Naive thymus-derived CD4-positive, alpha-beta T cell (primary cell): ENCODE measurements at regions not wholly inside any gene's neighbourhood (a gene's known extent, or its start where the extent isn't known, plus 50 kb on each side); places are given as distances from the start of the nearest gene placed in this dataset.

Experiments used
- ATAC-seq: fragments of 150-1000 bp; cut with Tn5 transposase; 2 replicates; pipeline ENCODE4 v1.10.0; 2021; ENCODE audit warnings: mild to moderate bottlenecking, moderate library complexity
- CTCF ChIA-PET: fragments of 350-600 bp; sonication (Branson Sonifier 250); formaldehyde crosslinking; loops from one replicate; lab custom pipeline; 2021; ENCODE audit warnings: antibody characterized with exemption; lab: Charles Lee
- POLR2A ChIA-PET: fragments of 350-600 bp; sonication (Branson Sonifier 250); formaldehyde crosslinking; loops from one replicate; lab custom pipeline; 2021; ENCODE audit warnings: antibody characterized with exemption, inconsistent platforms; lab: Charles Lee
- DNase-seq, 9 donors: peaks; one replicate each; pipeline versions ENCODE4 v3.0.0 to v3.0.0-alpha.2; 2020 to 2022; ENCODE audit warnings: mixed read lengths in 1 of 9
- H3K27ac ChIP-seq: one replicate; pipeline ENCODE4 v1.7.0; 2013; ENCODE audit warnings: mild to moderate bottlenecking, low read depth, low read length, moderate library complexity
- H3K27me3 ChIP-seq, 2 donors: one replicate each; pipeline ENCODE4 v1.7.0; 2013; ENCODE audit warnings: low read length in 2 of 2, mild to moderate bottlenecking in 2 of 2, moderate library complexity in 2 of 2; ENCODE audit not compliant: control insufficient read depth in 2 of 2, insufficient read depth in 2 of 2
- H3K36me3 ChIP-seq, 3 experiments: 1 replicate in 2 of 3; 2 replicates in 1 of 3; pipeline ENCODE4 v1.7.0; 2013; ENCODE audit warnings: low read length in 3 of 3, mild to moderate bottlenecking in 3 of 3, moderate library complexity in 1 of 3; ENCODE audit not compliant: insufficient read depth in 3 of 3, control insufficient read depth in 2 of 3
- H3K4me1 ChIP-seq, 2 donors: one replicate each; pipeline ENCODE4 v1.7.0; 2013; ENCODE audit warnings: low read length in 2 of 2, mild to moderate bottlenecking in 2 of 2, moderate library complexity in 1 of 2; ENCODE audit not compliant: control insufficient read depth in 2 of 2, insufficient read depth in 2 of 2
- H3K4me3 ChIP-seq: 2 replicates; pipeline ENCODE4 v1.7.0; 2013; ENCODE audit warnings: mild to moderate bottlenecking, low read length
- H3K9me3 ChIP-seq, 3 experiments: 1 replicate in 2 of 3; 2 replicates in 1 of 3; pipeline ENCODE4 v1.7.0; 2013; ENCODE audit warnings: low read length in 3 of 3; ENCODE audit not compliant: control insufficient read depth in 2 of 3
- H3K27ac Mint-ChIP-seq, 9 donors: one replicate each; pipeline ENCODE4 v1.8.0; 2020 to 2022; ENCODE audit warnings: mixed read lengths in 9 of 9, mild to moderate bottlenecking in 8 of 9, moderate library complexity in 5 of 9, inconsistent platforms in 2 of 9
- H3K27me3 Mint-ChIP-seq, 5 donors: one replicate each; pipeline ENCODE4 v1.8.0; 2021 to 2022; ENCODE audit warnings: mixed read lengths in 5 of 5, mild to moderate bottlenecking in 1 of 5
- H3K36me3 Mint-ChIP-seq, 5 donors: one replicate each; pipeline ENCODE4 v1.8.0; 2020 to 2022; ENCODE audit warnings: mixed read lengths in 5 of 5, mild to moderate bottlenecking in 3 of 5, inconsistent platforms in 1 of 5
- H3K4me1 Mint-ChIP-seq, 7 donors: one replicate each; pipeline ENCODE4 v1.8.0; 2020 to 2022; ENCODE audit warnings: mixed read lengths in 7 of 7, mild to moderate bottlenecking in 3 of 7, inconsistent platforms in 1 of 7
- H3K4me3 Mint-ChIP-seq, 10 donors: one replicate each; pipeline ENCODE4 v1.8.0; 2020 to 2022; ENCODE audit warnings: mild to moderate bottlenecking in 10 of 10, mixed read lengths in 10 of 10, moderate library complexity in 6 of 10, inconsistent platforms in 2 of 10
- H3K9me3 Mint-ChIP-seq, 11 donors: one replicate each; pipeline ENCODE4 v1.8.0; 2020 to 2022; ENCODE audit warnings: mixed read lengths in 11 of 11, mild to moderate bottlenecking in 4 of 11, inconsistent platforms in 1 of 11, moderate library complexity in 1 of 11
- intact Hi-C, 2 donors: fragments of 100-400 bp; cut with micrococcal nuclease; formaldehyde crosslinking; loops; one replicate each; pipeline ENCODE4 v1.15.1; 2023

GRCh38 chr21:29413683-29414082 is 115.0 kb downstream of the BACH1 start:
- Histone ChIP-seq H3K27ac (no peak overlapping the region), H3K4me3 (no peak overlapping the region), H3K4me1 (no peaks in the 10 kb centered on the region), H3K36me3 (no peaks in the 10 kb centered on the region), H3K9me3 (no peaks in the 10 kb centered on the region), H3K27me3 (no peaks in the 10 kb centered on the region)
- POLR2A ChIA-PET = no interaction called here
- ATAC-seq (no peak), DNase-seq (no peak)
- peak overlapping the region in 1 of 9 donors; percentile 46 for H3K27ac Mint-ChIP-seq
- intact Hi-C loops = no loop called here
- no peaks in the 10 kb centered on the region for H3K27me3 Mint-ChIP-seq
- peaks cover 0 to 20% (median 10%) of the 10 kb centered on the region in 5 donors for H3K36me3 Mint-ChIP-seq
- peaks cover 0 to 12% (median 1%) of the 10 kb centered on the region in 7 donors for H3K4me1 Mint-ChIP-seq
- H3K9me3 Mint-ChIP-seq = peaks cover 0 to 4% (median 0%) of the 10 kb centered on the region in 11 donors
- H3K4me3 Mint-ChIP-seq = no peak overlapping the region
- CTCF ChIA-PET = no interaction called here

DNA sequence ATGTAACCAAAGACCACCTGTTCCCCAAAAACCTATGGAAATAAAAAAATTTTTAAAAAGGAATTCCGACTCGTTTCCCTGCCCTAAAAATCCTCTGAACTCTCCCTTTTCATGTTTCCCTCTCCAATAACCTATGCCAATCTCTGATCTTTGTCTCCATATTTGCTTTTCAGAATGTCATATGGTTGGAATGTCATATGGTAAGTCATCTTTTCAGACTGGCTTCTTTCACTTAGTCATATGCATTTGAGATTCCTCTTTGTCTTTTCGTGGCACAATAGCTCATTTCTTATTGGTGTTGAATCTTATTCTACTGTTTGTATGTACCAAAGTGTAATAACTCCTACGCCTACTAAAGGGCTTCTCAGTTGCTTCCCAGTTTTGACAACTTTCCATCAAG is 117.5 kb downstream of the BACH1 start:
- ChIA-PET CTCF (no interaction called here), POLR2A (no interaction called here)
- no peaks in the 10 kb centered on the region for H3K27me3 ChIP-seq
- intact Hi-C loops = no loop called here
- Mint-ChIP-seq H3K27me3 (no peaks in the 10 kb centered on the region), H3K27ac (no peak overlapping the region), H3K9me3 (peaks cover 0 to 4% (median 0%) of the 10 kb centered on the region in 11 donors), H3K4me3 (no peak overlapping the region), H3K36me3 (peaks cover 0 to 19% (median 10%) of the 10 kb centered on the region in 5 donors), H3K4me1 (peaks cover 0 to 20% (median 5%) of the 10 kb centered on the region in 7 donors)
- no peak for ATAC-seq
- no peak overlapping the region for H3K4me3 ChIP-seq
- H3K27ac ChIP-seq = no peak overlapping the region
- no peaks in the 10 kb centered on the region for H3K36me3 ChIP-seq
- no peak for DNase-seq
- H3K9me3 ChIP-seq = no peaks in the 10 kb centered on the region
- H3K4me1 ChIP-seq = no peaks in the 10 kb centered on the region

GRCh38 chr21:29418813-29419212 is 120.1 kb downstream of the BACH1 start:
- ATAC-seq = no peak
- Mint-ChIP-seq H3K4me3 (peak overlapping the region in 3 of 10 donors; percentile 39 to 54 (median 41)), H3K36me3 (peaks cover 0 to 15% (median 3%) of the 10 kb centered on the region in 5 donors), H3K4me1 (peaks cover 0 to 31% (median 5%) of the 10 kb centered on the region in 7 donors), H3K27me3 (no peaks in the 10 kb centered on the region), H3K9me3 (peaks cover 0 to 4% (median 0%) of the 10 kb centered on the region in 11 donors), H3K27ac (peak overlapping the region in 3 of 9 donors; percentile 11 to 81 (median 61))
- Histone ChIP-seq H3K27ac (no peak overlapping the region), H3K9me3 (no peaks in the 10 kb centered on the region), H3K4me1 (no peaks in the 10 kb centered on the region), H3K4me3 (no peak overlapping the region), H3K27me3 (no peaks in the 10 kb centered on the region), H3K36me3 (no peaks in the 10 kb centered on the region)
- CTCF ChIA-PET = interaction anchor here (0.7 kb wide), 1 partner anchor 11 kb away, joined by 3 read pairs; no protein-coding TSS in a partner anchor
- DNase-seq = no peak
- POLR2A ChIA-PET = no interaction called here
- intact Hi-C loops = no loop called here

- CTCF ChIA-PET = no interaction called here
- intact Hi-C loops = no loop called here
- peaks cover 0 to 10% (median 0%) of the 10 kb centered on the region in 5 donors for H3K36me3 Mint-ChIP-seq
Observed at GRCh38 chr21:29419422-29419821, 120.7 kb downstream of the BACH1 start.

GRCh38 chr21:29423099-29423870 is 124.6 kb downstream of the BACH1 start:
- no peak for DNase-seq
- peaks cover 0 to 35% (median 5%) of the 10 kb centered on the region in 7 donors for H3K4me1 Mint-ChIP-seq
- ATAC-seq = no peak
- intact Hi-C loops = no loop called here
- POLR2A ChIA-PET = interaction anchor here (0.6 to 1.0 kb wide), 2 partner anchors 8 to 25 kb away, joined by 3 read pairs; no protein-coding TSS in a partner anchor
- no peaks in the 10 kb centered on the region for H3K4me1 ChIP-seq
- no peak overlapping the region for H3K4me3 ChIP-seq
- no peaks in the 10 kb centered on the region for H3K9me3 ChIP-seq
- H3K4me3 Mint-ChIP-seq = no peak overlapping the region
- no peak overlapping the region for H3K27ac ChIP-seq
- H3K9me3 Mint-ChIP-seq = peaks cover 0 to 4% (median 0%) of the 10 kb centered on the region in 11 donors
- no peaks in the 10 kb centered on the region for H3K36me3 ChIP-seq
- H3K27me3 ChIP-seq = no peaks in the 10 kb centered on the region
- H3K27me3 Mint-ChIP-seq = no peaks in the 10 kb centered on the region
- H3K36me3 Mint-ChIP-seq = peaks cover 0 to 16% (median 4%) of the 10 kb centered on the region in 5 donors
- CTCF ChIA-PET = no interaction called here
- no peak overlapping the region for H3K27ac Mint-ChIP-seq

More at GRCh38 chr21:29419422-29419821, 120.7 kb downstream of the BACH1 start:
- Mint-ChIP-seq H3K9me3 (peaks cover 0 to 4% (median 0%) of the 10 kb centered on the region in 11 donors), H3K27ac (no peak overlapping the region), H3K4me3 (no peak overlapping the region), H3K27me3 (no peaks in the 10 kb centered on the region), H3K4me1 (peaks cover 0 to 28% (median 5%) of the 10 kb centered on the region in 7 donors)
- Histone ChIP-seq H3K4me1 (no peaks in the 10 kb centered on the region), H3K4me3 (no peak overlapping the region), H3K36me3 (no peaks in the 10 kb centered on the region), H3K27ac (no peak overlapping the region), H3K27me3 (no peaks in the 10 kb centered on the region), H3K9me3 (no peaks in the 10 kb centered on the region)
- DNase-seq (no peak), ATAC-seq (no peak)
- POLR2A ChIA-PET = no interaction called here

GRCh38 chr21:29424728-29425127 is 126.0 kb downstream of the BACH1 start:
- Mint-ChIP-seq H3K36me3 (peaks cover 0 to 17% (median 4%) of the 10 kb centered on the region in 5 donors), H3K27me3 (no peaks in the 10 kb centered on the region), H3K4me3 (no peak overlapping the region), H3K27ac (peak overlapping the region in 1 of 9 donors; percentile 81), H3K4me1 (peaks cover 0 to 23% (median 0%) of the 10 kb centered on the region in 7 donors), H3K9me3 (peaks cover 0 to 4% (median 0%) of the 10 kb centered on the region in 11 donors)
- Histone ChIP-seq H3K27ac (no peak overlapping the region), H3K27me3 (no peaks in the 10 kb centered on the region), H3K9me3 (no peaks in the 10 kb centered on the region), H3K4me1 (no peaks in the 10 kb centered on the region), H3K36me3 (no peaks in the 10 kb centered on the region), H3K4me3 (no peak overlapping the region)
- ATAC-seq (no peak), DNase-seq (no peak)
- CTCF ChIA-PET = no interaction called here
- intact Hi-C loops = loop anchor here in 1 of 2 donors (2.0 kb wide), 1 partner anchor 24 kb away; no protein-coding TSS in a partner anchor
- POLR2A ChIA-PET = no interaction called here
